Smooth muscle cell (in vitro differentiated cells): ENCODE measurements at regions not wholly inside any gene's neighbourhood (a gene's known extent, or its start where the extent isn't known, plus 50 kb on each side); places are given as distances from the start of the nearest gene placed in this dataset.
A peak's percentile ranks its signal among the peaks of the same experiment; 100 is the strongest.

ENCODE experiments used
- DNase-seq: peaks from one replicate; lab custom pipeline; 2025; ENCODE audit not compliant: unreplicated experiment; lab: John Stamatoyannopoulos, UW
- H2AFZ ChIP-seq: fragments of 200-600 bp; sonication (generic); 2 replicates; pipeline ENCODE4 v1.6.0; 2016; ENCODE audit warnings: antibody characterized with exemption, low read depth, mild to moderate bottlenecking
- H3F3A ChIP-seq: fragments of 200-600 bp; sonication (generic); 2 replicates; pipeline ENCODE4 v1.6.0; 2017; ENCODE audit warnings: antibody characterized with exemption, low read depth
- H3K27ac ChIP-seq: fragments of 200-600 bp; sonication (generic); 2 replicates; pipeline ENCODE4 v1.5.1; 2016; ENCODE audit warnings: low read depth, mild to moderate bottlenecking
- H3K27me3 ChIP-seq: fragments of 200-600 bp; sonication (generic); 2 replicates; pipeline ENCODE4 v1.6.1; 2016; ENCODE audit warnings: low read depth, mild to moderate bottlenecking
- H3K36me3 ChIP-seq: fragments of 200-600 bp; sonication (generic); 2 replicates; pipeline ENCODE4 v1.5.1; 2016; ENCODE audit warnings: low read depth
- H3K4me1 ChIP-seq: fragments of 200-600 bp; sonication (generic); 2 replicates; pipeline ENCODE4 v1.5.1; 2016; ENCODE audit warnings: low read depth
- H3K4me2 ChIP-seq: fragments of 200-600 bp; sonication (generic); 2 replicates; pipeline ENCODE4 v1.6.0; 2016; ENCODE audit warnings: mild to moderate bottlenecking
- H3K4me3 ChIP-seq: fragments of 200-600 bp; sonication (generic); 2 replicates; pipeline ENCODE4 v1.5.1; 2016; ENCODE audit warnings: mild to moderate bottlenecking
- H3K79me2 ChIP-seq: fragments of 200-600 bp; sonication (generic); 2 replicates; pipeline ENCODE4 v1.6.0; 2016; ENCODE audit warnings: low read depth, mild to moderate bottlenecking
- H3K9ac ChIP-seq: fragments of 200-600 bp; sonication (generic); 2 replicates; pipeline ENCODE4 v1.6.0; 2016; ENCODE audit warnings: low read depth
- H3K9me3 ChIP-seq: fragments of 200-600 bp; sonication (generic); replicated peaks from 2 replicates; pipeline ENCODE4 v1.5.1; 2016; ENCODE audit warnings: low read depth
- H4K20me1 ChIP-seq: fragments of 200-600 bp; sonication (generic); 2 replicates; pipeline ENCODE4 v1.6.0; 2016; ENCODE audit warnings: low read depth
- CTCF ChIP-seq: fragments of 200-600 bp; sonication (generic); IDR thresholded peaks from 2 replicates; pipeline ENCODE4 v1.5.1; 2017; ENCODE audit warnings: borderline replicate concordance, mild to moderate bottlenecking, antibody characterized with exemption; ENCODE audit not compliant: insufficient read depth, poor library complexity, severe bottlenecking
- WGBS: methylation state at CpG from one replicate; pipeline ENCODE4 v1.1.7; 2016; ENCODE audit warnings: low lambda C conversion rate; 5-methylcytosine and 5-hydroxymethylcytosine counted together

GRCh38 chr18:47754311-47755101 is 176.0 kb downstream of the SMAD2 start:
- Histone ChIP-seq H3K4me3 (no peak overlapping the region), H3K4me1 (no peaks in the 10 kb centered on the region), H3K36me3 (no peaks in the 10 kb centered on the region), H3K27ac (no peak overlapping the region), H2AFZ (no peak overlapping the region), H3K9me3 (no peaks in the 10 kb centered on the region), H3K9ac (no peak overlapping the region), H4K20me1 (no peaks in the 10 kb centered on the region), H3K27me3 (peaks cover 4% of the 10 kb centered on the region), H3K79me2 (no peaks in the 10 kb centered on the region), H3F3A (no peaks in the 10 kb centered on the region), H3K4me2 (no peak overlapping the region)
- 54% methylated on average over 29 of the region's 29 CpGs for WGBS
- DNase-seq: no peak
- TF ChIP-seq CTCF: peak; percentile 84

GRCh38 chr18:47752796-47753645 is 177.4 kb downstream of the SMAD2 start:
- TF ChIP-seq CTCF: no peak
- Histone ChIP-seq H3K4me3 (no peak overlapping the region), H3K4me1 (no peaks in the 10 kb centered on the region), H3K9me3 (no peaks in the 10 kb centered on the region), H3K27me3 (peaks cover 7% of the 10 kb centered on the region), H3F3A (no peaks in the 10 kb centered on the region), H3K36me3 (no peaks in the 10 kb centered on the region), H3K27ac (no peak overlapping the region), H2AFZ (no peak overlapping the region), H3K4me2 (no peak overlapping the region), H3K79me2 (no peaks in the 10 kb centered on the region), H3K9ac (no peak overlapping the region), H4K20me1 (no peaks in the 10 kb centered on the region)
- DNase-seq: no peak
- 92% methylated on average over 10 of the region's 10 CpGs for WGBS

- Histone ChIP-seq H3K36me3 (no peaks in the 10 kb centered on the region), H3K4me1 (no peaks in the 10 kb centered on the region), H3K79me2 (no peaks in the 10 kb centered on the region), H4K20me1 (no peaks in the 10 kb centered on the region), H3K9me3 (no peaks in the 10 kb centered on the region), H3K27me3 (peaks cover 14% of the 10 kb centered on the region), H3K4me2 (no peak overlapping the region), H3K27ac (no peak overlapping the region), H3K4me3 (no peak overlapping the region), H3F3A (no peaks in the 10 kb centered on the region), H3K9ac (no peak overlapping the region), H2AFZ (no peak overlapping the region)
- no peak for TF ChIP-seq CTCF
- no peak for DNase-seq
- WGBS: 89% methylated on average over 8 of the region's 8 CpGs
Observed at GRCh38 chr18:47750889-47751423, 179.5 kb downstream of the SMAD2 start.
